SK-N-SH treated with all-trans-retinoic acid at 6 μM for 48 hours (cell line): ENCODE measurements at regions not wholly inside any gene's neighbourhood (a gene's known extent, or its start where the extent isn't known, plus 50 kb on each side); places are given as distances from the start of the nearest gene placed in this dataset.

Experiments
- GLIS3 ChIP-seq: fragments of 250-450 bp; sonication (Bioruptor Pico); IDR thresholded peaks from 2 replicates; pipeline ENCODE4 v1.5.0; 2020; ENCODE audit warnings: mild to moderate bottlenecking, moderate library complexity
- ISL1 ChIP-seq: fragments of 250-450 bp; sonication (Bioruptor Pico); IDR thresholded peaks from 2 replicates; pipeline ENCODE4 v2.1.2; 2022; ENCODE audit warnings: mild to moderate bottlenecking, moderate library complexity
- SNAI2 ChIP-seq: fragments of 250-450 bp; sonication (Bioruptor Pico); IDR thresholded peaks from 2 replicates; pipeline ENCODE4 v1.5.0; 2020; ENCODE audit warnings: mild to moderate bottlenecking, moderate library complexity
- ZFP3 ChIP-seq: fragments of 250-450 bp; sonication (Bioruptor Pico); IDR thresholded peaks from 2 replicates; pipeline ENCODE4 v1.5.0; 2020; ENCODE audit warnings: mild to moderate bottlenecking, moderate library complexity
- TF ChIP-seq, protein P1 (sequence below): fragments of 250-450 bp; sonication (Bioruptor Pico); IDR thresholded peaks from 2 replicates; pipeline ENCODE4 v1.5.0; 2020; ENCODE audit warnings: mild to moderate bottlenecking, moderate library complexity
- TF ChIP-seq, protein P2 (sequence below): fragments of 250-450 bp; sonication (Bioruptor Pico); IDR thresholded peaks from 2 replicates; pipeline ENCODE4 v1.8.0; 2020; ENCODE audit warnings: mild to moderate bottlenecking, moderate library complexity, borderline replicate concordance

DNA sequence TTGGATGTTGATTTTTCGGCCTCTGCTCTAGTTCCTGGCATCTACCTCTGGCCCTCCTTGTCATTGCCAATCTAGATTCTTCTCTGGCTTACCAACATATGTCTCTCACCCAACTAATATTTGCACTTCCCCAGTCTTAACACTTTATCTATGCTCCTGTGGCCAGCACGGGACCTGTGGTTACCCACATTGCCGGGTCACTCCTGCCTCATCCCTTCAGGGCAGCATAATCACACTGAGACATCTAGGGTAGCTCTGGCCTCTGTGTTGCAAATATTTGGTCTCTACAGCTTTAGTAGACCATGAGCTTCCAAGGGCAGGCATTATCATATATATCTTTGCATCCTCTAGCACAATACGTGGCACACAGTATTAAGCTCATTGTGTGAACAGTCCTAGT is 182.0 kb upstream of the ARHGAP20 start:
- no peak for TF ChIP-seq GLIS3 (CRISPR knock-in tag)
- no peak for TF ChIP-seq ZFP3 (CRISPR knock-in tag)
- no peak for TF ChIP-seq ISL1
- TF ChIP-seq, protein P1, sequence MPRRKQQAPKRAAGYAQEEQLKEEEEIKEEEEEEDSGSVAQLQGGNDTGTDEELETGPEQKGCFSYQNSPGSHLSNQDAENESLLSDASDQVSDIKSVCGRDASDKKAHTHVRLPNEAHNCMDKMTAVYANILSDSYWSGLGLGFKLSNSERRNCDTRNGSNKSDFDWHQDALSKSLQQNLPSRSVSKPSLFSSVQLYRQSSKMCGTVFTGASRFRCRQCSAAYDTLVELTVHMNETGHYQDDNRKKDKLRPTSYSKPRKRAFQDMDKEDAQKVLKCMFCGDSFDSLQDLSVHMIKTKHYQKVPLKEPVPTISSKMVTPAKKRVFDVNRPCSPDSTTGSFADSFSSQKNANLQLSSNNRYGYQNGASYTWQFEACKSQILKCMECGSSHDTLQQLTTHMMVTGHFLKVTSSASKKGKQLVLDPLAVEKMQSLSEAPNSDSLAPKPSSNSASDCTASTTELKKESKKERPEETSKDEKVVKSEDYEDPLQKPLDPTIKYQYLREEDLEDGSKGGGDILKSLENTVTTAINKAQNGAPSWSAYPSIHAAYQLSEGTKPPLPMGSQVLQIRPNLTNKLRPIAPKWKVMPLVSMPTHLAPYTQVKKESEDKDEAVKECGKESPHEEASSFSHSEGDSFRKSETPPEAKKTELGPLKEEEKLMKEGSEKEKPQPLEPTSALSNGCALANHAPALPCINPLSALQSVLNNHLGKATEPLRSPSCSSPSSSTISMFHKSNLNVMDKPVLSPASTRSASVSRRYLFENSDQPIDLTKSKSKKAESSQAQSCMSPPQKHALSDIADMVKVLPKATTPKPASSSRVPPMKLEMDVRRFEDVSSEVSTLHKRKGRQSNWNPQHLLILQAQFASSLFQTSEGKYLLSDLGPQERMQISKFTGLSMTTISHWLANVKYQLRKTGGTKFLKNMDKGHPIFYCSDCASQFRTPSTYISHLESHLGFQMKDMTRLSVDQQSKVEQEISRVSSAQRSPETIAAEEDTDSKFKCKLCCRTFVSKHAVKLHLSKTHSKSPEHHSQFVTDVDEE (CRISPR knock-in tag) = no peak
- TF ChIP-seq SNAI2 (CRISPR knock-in tag) = no peak
- TF ChIP-seq, protein P2, sequence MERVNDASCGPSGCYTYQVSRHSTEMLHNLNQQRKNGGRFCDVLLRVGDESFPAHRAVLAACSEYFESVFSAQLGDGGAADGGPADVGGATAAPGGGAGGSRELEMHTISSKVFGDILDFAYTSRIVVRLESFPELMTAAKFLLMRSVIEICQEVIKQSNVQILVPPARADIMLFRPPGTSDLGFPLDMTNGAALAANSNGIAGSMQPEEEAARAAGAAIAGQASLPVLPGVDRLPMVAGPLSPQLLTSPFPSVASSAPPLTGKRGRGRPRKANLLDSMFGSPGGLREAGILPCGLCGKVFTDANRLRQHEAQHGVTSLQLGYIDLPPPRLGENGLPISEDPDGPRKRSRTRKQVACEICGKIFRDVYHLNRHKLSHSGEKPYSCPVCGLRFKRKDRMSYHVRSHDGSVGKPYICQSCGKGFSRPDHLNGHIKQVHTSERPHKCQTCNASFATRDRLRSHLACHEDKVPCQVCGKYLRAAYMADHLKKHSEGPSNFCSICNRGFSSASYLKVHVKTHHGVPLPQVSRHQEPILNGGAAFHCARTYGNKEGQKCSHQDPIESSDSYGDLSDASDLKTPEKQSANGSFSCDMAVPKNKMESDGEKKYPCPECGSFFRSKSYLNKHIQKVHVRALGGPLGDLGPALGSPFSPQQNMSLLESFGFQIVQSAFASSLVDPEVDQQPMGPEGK (CRISPR knock-in tag) = no peak
